GM21515 (cell line): ENCODE measurements at regions not wholly inside any gene's neighbourhood (a gene's known extent, or its start where the extent isn't known, plus 50 kb on each side); places are given as distances from the start of the nearest gene placed in this dataset.

Source experiments
- ATAC-seq: cut with Tn5 transposase; IDR thresholded peaks from one replicate; pipeline ENCODE4 v1.9.1; 2021; ENCODE audit not compliant: unreplicated experiment

- ATAC-seq: no peak
Observed at GRCh38 chr3:170753421-170754310, 116.3 kb downstream of the RPL22L1 start.

- no peak for ATAC-seq
Observed at GRCh38 chr3:170752571-170753155, 117.3 kb downstream of the RPL22L1 start.

- ATAC-seq: no peak
Observed at GRCh38 chr3:170751899-170752293, 118.1 kb downstream of the RPL22L1 start.

- ATAC-seq: no peak
Observed at GRCh38 chr3:170751083-170751898, 118.7 kb downstream of the RPL22L1 start.

- no peak for ATAC-seq
Observed at GRCh38 chr3:170750478-170750830, 119.5 kb downstream of the RPL22L1 start.

GRCh38 chr3:170749765-170750477, 120.1 kb downstream of the RPL22L1 start:
- no peak for ATAC-seq

GRCh38 chr3:170749185-170749584, 120.8 kb downstream of the RPL22L1 start:
- ATAC-seq: no peak

GRCh38 chr3:170746175-170746942, 123.6 kb downstream of the RPL22L1 start:
- ATAC-seq: no peak

GRCh38 chr3:170745211-170745718, 124.7 kb downstream of the RPL22L1 start:
- ATAC-seq: no peak

- no peak for ATAC-seq
Observed at GRCh38 chr3:170741756-170742529, 128.1 kb downstream of the RPL22L1 start.

GRCh38 chr3:170740726-170741591, 129.0 kb downstream of the RPL22L1 start:
- ATAC-seq: no peak

- no peak for ATAC-seq
Observed at GRCh38 chr3:170740285-170740684, 129.7 kb downstream of the RPL22L1 start.

GRCh38 chr3:170739410-170739809, 130.6 kb downstream of the RPL22L1 start:
- ATAC-seq: no peak

GRCh38 chr3:170738766-170739165, 131.2 kb downstream of the RPL22L1 start:
- ATAC-seq: no peak

- no peak for ATAC-seq
Observed at GRCh38 chr3:170737498-170738162, 132.4 kb downstream of the RPL22L1 start.

- no peak for ATAC-seq
Observed at GRCh38 chr3:170735821-170736220, 134.2 kb downstream of the RPL22L1 start.

- ATAC-seq: no peak
Observed at GRCh38 chr3:170734735-170735065, 135.3 kb downstream of the RPL22L1 start.
